ENCODE measurements at regions not wholly inside any gene's neighbourhood (a gene's known extent, or its start where the extent isn't known, plus 50 kb on each side); places are given as distances from the start of the nearest gene placed in this dataset.

DNA sequence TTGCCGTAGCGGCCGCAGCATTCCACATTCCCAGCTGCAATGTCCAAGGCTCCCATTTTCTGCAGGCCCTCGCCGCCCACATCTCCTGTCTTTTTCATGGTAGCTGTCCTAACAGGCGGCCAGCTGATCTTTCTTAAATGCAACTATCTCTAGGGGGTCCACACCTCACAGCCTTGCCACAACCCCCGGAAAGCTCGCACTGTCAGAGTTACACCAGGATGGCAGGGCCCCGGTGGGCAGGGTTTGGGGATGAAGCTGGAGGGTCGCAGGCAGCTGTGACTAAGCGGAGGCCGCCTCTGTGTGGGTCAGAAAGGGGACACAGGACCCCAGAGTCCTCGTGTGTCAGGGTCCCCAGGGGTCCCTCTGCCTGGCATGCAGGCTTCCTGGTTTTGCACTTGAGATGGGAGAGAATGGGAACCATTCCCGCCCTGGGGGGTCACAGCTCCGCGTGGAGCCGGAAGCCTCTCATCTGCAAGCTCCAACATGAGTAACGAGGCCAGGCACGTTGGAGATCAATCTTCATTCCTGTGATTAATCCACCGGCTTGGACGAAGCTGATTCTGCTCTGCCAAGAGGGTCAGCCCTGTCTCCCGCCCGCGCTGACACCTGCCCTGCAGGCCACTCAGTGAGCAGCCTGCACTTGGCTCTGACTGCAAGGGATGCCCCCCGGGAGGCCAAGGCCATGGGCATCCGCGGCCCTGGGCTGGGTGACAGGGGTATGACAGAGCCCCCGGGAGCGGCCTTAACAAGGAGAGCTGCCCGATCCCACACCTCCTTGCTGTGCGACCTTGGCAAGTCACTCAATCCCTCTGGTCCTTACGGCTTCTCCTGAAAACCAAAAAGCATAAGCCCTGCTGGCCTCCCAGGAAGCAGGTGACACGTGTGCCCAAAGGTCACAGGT lies 97.9 kb downstream of the ADRA2C start:
- Mint-ChIP-seq H3K4me1 (ENCODE audit: low read depth) (no peaks in the 10 kb centered on the region), H3K36me3 (ENCODE audit: insufficient read depth) (no peaks in the 10 kb centered on the region), H3K4me3 (no peak overlapping the region), H3K27me3 (ENCODE audit: low read depth) (peaks cover 24% of the 10 kb centered on the region), H3K9me3 (no peaks in the 10 kb centered on the region)
- DNase-seq (no peak), ATAC-seq (no peak)

GRCh38 chr4:3864742-3865721 lies 98.8 kb downstream of the ADRA2C start:
- H3K4me3 Mint-ChIP-seq = no peak overlapping the region
- ATAC-seq (no peak), DNase-seq (no peak)
- no peaks in the 10 kb centered on the region for H3K4me1 Mint-ChIP-seq (ENCODE audit: low read depth)
- no peaks in the 10 kb centered on the region for H3K36me3 Mint-ChIP-seq (ENCODE audit: insufficient read depth)
- peaks cover 24% of the 10 kb centered on the region for H3K27me3 Mint-ChIP-seq (ENCODE audit: low read depth)
- no peaks in the 10 kb centered on the region for H3K9me3 Mint-ChIP-seq

DNA sequence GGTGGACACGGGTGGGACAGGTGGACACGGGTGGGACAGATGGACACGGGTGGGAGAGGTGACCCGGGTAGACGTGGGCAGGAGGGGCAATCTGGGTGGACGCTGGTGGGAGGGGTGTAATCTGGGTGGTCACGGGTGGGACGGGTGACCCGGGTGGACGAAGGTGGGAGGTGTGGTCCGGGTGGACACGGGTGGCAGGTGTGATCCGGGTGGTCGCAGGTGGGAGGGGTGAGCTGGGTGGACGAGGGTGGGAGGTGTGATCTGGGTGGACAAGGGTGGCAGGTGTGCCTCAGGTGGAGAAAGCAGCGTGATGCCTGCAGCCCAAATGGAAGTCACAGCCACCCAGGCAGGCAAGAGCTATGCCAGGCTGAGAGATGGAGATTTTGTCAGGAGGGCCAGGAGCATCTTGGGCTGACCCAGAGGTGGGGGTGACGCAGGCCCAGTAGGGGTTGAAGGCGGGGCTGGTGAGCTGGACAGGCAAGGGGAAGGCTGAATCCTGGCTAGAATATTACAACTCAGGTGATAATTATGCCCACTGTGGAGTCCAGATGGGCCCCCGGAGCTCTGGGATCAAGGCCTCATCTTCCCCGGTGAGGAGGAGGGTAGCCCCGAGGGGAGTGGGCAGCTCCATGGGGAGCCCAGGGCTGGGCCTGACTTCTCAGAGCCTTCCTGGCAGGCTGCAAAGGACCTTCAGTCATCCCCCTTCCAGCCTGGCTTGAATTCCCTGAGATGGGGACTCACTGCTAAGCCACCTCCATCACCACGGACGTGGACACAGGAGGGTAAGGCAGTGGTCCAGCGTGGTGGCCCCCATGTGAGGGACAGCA lies 100.0 kb downstream of the ADRA2C start:
- H3K36me3 Mint-ChIP-seq (ENCODE audit: insufficient read depth) = no peaks in the 10 kb centered on the region
- no peaks in the 10 kb centered on the region for H3K9me3 Mint-ChIP-seq
- H3K4me1 Mint-ChIP-seq (ENCODE audit: low read depth) = peaks cover under 1% of the 10 kb centered on the region
- H3K4me3 Mint-ChIP-seq = no peak overlapping the region
- ATAC-seq (no peak), DNase-seq (no peak)
- H3K27me3 Mint-ChIP-seq (ENCODE audit: low read depth) = peaks cover 31% of the 10 kb centered on the region

DNA sequence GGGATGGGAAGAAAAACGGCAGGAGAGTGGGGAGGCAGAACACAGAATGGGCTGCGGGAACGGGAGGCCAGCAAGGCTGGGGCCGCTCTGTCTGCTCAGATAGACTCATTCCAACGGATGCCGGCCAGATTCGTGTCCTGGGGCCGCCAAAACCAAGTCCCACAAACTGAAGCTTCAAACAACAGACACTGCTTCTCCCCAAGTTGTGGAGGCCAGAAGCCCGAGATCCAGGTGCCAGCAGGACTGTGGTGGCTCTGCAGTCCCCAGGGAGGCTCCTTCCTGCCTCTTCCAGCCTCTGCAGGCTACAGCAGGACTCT lies 100.6 kb downstream of the ADRA2C start:
- ATAC-seq (no peak), DNase-seq (no peak)
- H3K36me3 Mint-ChIP-seq (ENCODE audit: insufficient read depth) = no peaks in the 10 kb centered on the region
- no peaks in the 10 kb centered on the region for H3K9me3 Mint-ChIP-seq
- H3K27me3 Mint-ChIP-seq (ENCODE audit: low read depth) = peaks cover 34% of the 10 kb centered on the region
- H3K4me1 Mint-ChIP-seq (ENCODE audit: low read depth) = peaks cover 1% of the 10 kb centered on the region
- H3K4me3 Mint-ChIP-seq = no peak overlapping the region

- H3K27me3 Mint-ChIP-seq (ENCODE audit: low read depth) = peaks cover 42% of the 10 kb centered on the region
- no peaks in the 10 kb centered on the region for H3K9me3 Mint-ChIP-seq
- no peaks in the 10 kb centered on the region for H3K36me3 Mint-ChIP-seq (ENCODE audit: insufficient read depth)
- H3K4me3 Mint-ChIP-seq = no peak overlapping the region
- ATAC-seq (no peak), DNase-seq (no peak)
- H3K4me1 Mint-ChIP-seq (ENCODE audit: low read depth) = peaks cover 1% of the 10 kb centered on the region
Measured at GRCh38 chr4:3867403-3868100, 101.4 kb downstream of the ADRA2C start.

GRCh38 chr4:3868211-3869173 lies 102.3 kb downstream of the ADRA2C start:
- no peaks in the 10 kb centered on the region for H3K9me3 Mint-ChIP-seq
- no peaks in the 10 kb centered on the region for H3K36me3 Mint-ChIP-seq (ENCODE audit: insufficient read depth)
- H3K4me1 Mint-ChIP-seq (ENCODE audit: low read depth) = peaks cover 1% of the 10 kb centered on the region
- H3K27me3 Mint-ChIP-seq (ENCODE audit: low read depth) = peaks cover 51% of the 10 kb centered on the region
- no peak for ATAC-seq
- DNase-seq = no peak
- H3K4me3 Mint-ChIP-seq = no peak overlapping the region

DNA sequence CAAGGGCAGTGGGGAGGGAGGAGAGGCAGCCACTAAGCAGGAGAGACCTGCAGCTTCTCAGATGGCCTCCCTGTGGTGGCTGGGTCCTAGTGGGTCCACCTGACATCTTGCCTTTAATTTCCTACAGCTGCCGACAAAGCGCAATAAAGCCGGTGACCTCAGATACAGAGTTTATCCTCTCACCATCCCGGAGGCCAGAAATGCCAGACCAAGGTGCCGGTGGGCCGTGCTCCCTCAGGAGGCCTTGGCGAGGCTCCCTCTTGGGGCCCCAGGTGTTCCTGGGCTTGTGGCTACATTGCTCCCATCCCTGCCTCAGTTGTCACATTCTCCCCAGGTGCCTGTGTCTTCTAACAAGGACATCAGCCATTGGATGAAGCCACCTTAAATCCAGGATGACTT lies 103.0 kb downstream of the ADRA2C start:
- H3K36me3 Mint-ChIP-seq (ENCODE audit: insufficient read depth) = no peaks in the 10 kb centered on the region
- peaks cover 1% of the 10 kb centered on the region for H3K4me1 Mint-ChIP-seq (ENCODE audit: low read depth)
- peaks cover 51% of the 10 kb centered on the region for H3K27me3 Mint-ChIP-seq (ENCODE audit: low read depth)
- H3K9me3 Mint-ChIP-seq = no peaks in the 10 kb centered on the region
- DNase-seq (no peak), ATAC-seq (no peak)
- no peak overlapping the region for H3K4me3 Mint-ChIP-seq

DNA sequence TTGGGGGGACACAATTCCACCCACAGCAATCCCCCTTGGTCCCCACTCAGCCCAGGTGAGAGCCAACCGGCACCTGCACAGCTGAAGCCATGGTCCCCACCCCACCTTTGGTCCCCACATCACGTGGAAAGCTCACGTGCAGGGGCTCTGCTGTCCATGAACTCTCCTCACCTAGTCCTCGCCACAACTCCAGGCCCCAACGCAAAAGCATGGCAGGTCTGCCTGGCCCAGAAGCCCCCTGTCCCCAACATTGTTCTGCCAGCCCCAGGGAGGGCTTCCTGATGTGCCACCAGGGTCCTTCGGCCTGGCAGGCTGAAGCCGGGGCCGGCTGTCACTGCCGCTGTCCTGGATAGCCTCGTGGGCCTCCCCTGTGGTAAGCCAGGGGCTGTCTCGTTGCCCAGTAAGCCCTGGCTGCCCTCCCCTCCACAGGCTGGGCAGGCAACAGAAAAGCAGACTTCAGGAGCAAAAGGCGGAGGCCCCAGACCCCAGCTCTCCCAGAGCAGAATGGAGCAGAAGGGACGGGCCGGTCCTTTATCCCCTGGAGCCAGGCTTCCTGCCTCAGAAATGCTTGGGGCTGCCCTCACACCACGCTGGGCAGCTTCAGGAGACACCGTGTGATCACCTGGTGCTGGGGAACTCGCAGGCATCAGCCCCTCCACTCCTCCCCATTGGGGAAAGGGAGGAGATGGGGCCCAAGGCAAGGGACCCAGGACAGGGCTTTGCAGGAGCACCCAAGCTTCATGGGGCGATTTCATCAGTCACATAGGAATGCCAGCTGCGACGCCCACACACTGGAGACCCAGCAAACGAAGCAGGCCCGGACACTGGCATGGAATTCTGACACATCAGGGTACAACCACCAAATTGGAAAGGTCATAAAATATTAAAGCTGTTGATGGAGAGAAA lies 103.7 kb downstream of the ADRA2C start:
- Mint-ChIP-seq H3K36me3 (ENCODE audit: insufficient read depth) (no peaks in the 10 kb centered on the region), H3K27me3 (ENCODE audit: low read depth) (peaks cover 57% of the 10 kb centered on the region), H3K9me3 (no peaks in the 10 kb centered on the region), H3K4me1 (ENCODE audit: low read depth) (peaks cover 1% of the 10 kb centered on the region), H3K4me3 (no peak overlapping the region)
- no peak for DNase-seq
- no peak for ATAC-seq

- ATAC-seq (no peak), DNase-seq (no peak)
- Mint-ChIP-seq H3K9me3 (no peaks in the 10 kb centered on the region), H3K36me3 (ENCODE audit: insufficient read depth) (no peaks in the 10 kb centered on the region), H3K4me1 (ENCODE audit: low read depth) (peaks cover 1% of the 10 kb centered on the region), H3K4me3 (no peak overlapping the region), H3K27me3 (ENCODE audit: low read depth) (peaks cover 60% of the 10 kb centered on the region)
Measured at GRCh38 chr4:3870567-3870962, 104.4 kb downstream of the ADRA2C start.

DNA sequence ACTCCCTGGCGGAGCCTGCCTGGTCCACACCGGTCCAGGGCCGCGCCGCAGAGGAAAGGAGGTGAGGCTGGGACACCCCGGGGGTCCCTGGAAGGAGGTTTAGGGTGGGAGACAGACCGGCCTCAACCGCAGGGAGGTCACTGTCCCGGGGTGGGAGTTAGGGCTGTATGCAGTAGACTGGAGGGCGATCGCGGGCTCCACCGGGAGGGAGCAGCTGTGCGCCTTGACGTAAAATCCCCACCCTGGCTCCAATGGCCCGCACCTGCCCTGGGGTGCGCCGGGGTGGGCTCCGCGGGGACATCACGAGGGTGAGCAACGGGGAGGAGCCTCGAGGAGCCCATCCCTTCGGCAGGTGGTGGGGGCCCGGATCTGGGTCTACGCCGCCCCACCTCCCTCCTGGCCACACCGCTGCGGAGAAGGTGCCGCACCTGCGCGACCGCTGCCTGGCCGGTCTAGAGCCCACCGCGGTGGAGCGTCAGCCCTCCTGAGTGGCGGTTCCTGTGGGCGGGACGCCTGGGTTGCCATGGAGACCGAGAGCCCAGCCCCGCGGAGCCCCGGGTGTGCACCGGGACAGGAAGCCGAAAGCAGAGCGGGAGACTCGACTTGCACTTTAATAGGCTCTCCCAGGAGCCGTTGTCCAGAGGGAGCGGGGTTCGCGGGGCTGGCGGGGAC lies 105.1 kb downstream of the ADRA2C start:
- Mint-ChIP-seq H3K36me3 (ENCODE audit: insufficient read depth) (no peaks in the 10 kb centered on the region), H3K4me3 (peak overlapping the region; percentile 13), H3K27me3 (ENCODE audit: low read depth) (peaks cover 56% of the 10 kb centered on the region), H3K4me1 (ENCODE audit: low read depth) (peaks cover 1% of the 10 kb centered on the region), H3K9me3 (no peaks in the 10 kb centered on the region)
- ATAC-seq = peak in 1 of 2 donors; percentile 40
- no peak for DNase-seq

- H3K9me3 Mint-ChIP-seq = no peaks in the 10 kb centered on the region
- H3K36me3 Mint-ChIP-seq (ENCODE audit: insufficient read depth) = no peaks in the 10 kb centered on the region
- H3K4me3 Mint-ChIP-seq = no peak overlapping the region
- DNase-seq (no peak), ATAC-seq (no peak)
- H3K4me1 Mint-ChIP-seq (ENCODE audit: low read depth) = peaks cover 1% of the 10 kb centered on the region
- peaks cover 57% of the 10 kb centered on the region for H3K27me3 Mint-ChIP-seq (ENCODE audit: low read depth)
Measured at GRCh38 chr4:3871881-3872833, 106.0 kb downstream of the ADRA2C start.
